ENCODE measurements at regions not wholly inside any gene's neighbourhood (a gene's known extent, or its start where the extent isn't known, plus 50 kb on each side); places are given as distances from the start of the nearest gene placed in this dataset.
"Not testable (repeated sequence)": the region's sequence is repeated elsewhere in the genome, so short reads cannot be mapped to it uniquely, and the experiment has no call there.

DNA sequence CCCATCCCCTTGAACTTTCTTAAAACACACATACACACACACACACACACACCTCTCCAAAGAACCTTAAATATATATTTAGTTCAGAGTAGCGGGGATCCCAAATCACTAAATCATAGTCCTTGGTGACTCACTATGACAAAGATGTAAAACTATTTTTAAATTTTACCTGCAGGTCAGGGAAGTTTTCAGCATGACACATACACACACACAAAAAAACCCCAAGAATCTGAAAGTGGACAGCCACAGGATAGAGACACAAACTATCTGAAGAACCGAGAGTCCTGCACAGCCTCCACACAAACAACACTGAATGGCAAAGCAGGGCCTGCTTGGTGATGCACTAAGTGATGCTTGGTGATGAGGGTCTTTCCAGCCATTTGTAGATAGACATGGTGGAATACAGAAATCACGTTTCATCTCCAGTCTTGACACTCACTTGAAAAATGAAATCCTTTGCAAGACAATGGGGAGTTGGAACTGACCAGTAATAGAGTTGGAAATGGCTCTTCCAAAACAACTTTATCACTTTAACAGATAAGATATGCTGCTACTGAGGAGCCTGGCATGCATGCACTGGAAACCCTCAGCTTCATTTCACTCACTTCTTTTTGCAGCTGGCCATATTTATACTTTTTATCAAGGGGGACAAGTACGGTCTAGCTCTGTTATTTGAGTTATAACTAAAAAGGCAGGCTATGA, 307.3 kb downstream of the RAPGEF2 start:
- DNase-seq (ENCODE audit: low spot score) = no peak

DNA sequence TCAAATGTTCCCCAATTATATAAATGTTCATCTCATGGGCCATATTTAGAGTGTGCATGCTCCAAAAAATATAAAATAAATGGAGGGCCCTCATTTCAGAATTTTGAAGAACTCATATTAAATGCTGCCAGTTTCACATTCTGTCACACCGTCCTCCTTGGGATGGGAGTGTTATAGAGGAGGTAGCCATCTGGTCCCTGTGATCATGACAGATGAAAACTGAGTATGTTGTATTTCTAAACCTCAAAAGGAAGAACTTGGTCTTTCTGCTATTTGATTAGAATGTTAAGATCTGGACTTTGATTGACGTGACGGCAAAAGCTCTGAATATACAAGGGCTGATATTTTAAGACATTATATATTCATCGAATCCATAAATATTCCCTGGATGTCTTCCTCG, 308.0 kb downstream of the RAPGEF2 start:
- no peak for DNase-seq (ENCODE audit: low spot score)

GRCh38 chr4:159413306-159413943, 310.5 kb downstream of the RAPGEF2 start:
- no peak for DNase-seq (ENCODE audit: low spot score)

DNA sequence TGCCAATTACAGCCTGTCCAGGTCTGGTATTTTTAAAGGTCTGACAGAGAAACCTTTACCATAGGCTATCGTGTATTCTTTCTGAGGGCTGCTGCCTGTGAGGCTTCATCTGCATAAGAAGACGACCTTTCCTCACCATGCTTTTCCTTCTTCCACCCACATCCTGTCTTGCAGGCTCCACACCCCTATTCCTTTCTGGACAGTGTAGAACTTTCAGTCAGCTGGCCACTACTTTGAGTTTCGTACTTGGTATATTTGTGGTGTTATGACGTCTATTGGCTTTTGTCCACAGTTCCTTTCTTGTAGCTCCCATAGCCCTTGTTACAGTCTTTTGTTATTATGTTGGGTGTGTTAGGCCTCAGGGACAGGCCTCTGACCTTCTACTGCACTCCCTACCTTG, 311.4 kb downstream of the RAPGEF2 start:
- DNase-seq (ENCODE audit: low spot score) = no peak

GRCh38 chr4:159416073-159416472, 313.2 kb downstream of the RAPGEF2 start:
- DNase-seq (ENCODE audit: low spot score) = no peak

DNA sequence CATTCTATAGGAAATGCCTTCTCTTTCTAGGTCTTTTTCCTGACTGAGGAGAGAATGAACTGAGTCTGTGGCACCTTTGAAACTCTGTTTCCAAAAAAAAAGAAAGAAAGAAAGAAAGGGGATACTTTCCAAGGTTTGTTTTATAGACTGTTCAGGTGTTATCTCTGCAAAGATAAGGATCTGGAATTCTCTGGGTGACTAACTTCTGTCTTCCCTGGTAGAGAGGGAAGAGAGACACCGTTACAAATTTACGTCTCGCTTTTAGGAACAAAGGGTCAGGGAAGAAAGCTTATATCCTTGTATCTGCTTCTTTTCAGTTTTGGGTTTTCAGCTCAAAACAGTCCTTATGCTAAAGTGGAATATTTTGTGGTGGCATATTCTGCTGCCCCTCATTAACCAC, 314.1 kb downstream of the RAPGEF2 start:
- no peak for DNase-seq (ENCODE audit: low spot score)

DNA sequence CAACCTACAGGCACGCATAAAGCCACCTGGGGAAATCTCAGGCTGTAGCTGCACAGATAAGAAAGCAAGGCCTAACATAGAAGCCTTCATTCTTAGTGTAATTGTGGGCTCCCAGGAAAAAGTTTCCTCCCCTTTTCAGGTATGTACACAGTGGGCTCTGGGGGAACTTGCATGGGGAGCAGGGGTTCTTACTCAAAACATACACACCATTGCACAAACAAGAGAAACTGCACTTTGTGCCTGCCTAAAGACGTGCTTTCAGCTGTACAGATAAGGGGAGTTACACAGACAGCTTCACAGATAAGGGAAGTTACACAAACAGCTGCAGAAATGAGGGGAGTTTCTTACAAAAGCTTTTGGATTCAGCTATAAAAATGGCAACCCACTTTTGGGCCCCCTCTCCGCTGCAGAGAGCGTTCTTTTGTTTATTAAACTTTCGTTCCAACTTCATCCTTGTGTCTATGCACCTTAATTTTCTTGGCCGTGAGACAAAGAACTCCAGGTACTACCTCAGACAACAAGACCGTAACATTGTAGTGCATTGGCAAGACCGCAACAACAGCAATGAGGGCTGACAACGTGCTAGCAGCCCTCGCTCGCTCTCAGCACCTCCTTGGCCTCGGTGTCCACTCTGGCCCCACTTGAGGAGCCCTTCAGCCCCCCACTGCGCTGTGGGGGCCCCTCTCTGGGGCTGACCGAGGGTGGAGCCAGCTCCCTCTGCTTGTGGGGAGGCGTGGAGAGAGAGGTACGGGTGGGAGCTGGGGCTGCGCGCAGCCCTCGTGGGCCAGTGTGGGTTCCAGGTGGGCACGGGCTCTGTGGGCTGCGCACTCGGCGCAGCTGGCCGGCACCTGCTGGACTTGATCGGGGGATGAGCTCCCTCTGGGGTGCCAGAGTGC, 317.5 kb downstream of the RAPGEF2 start:
- no peak for DNase-seq (ENCODE audit: low spot score)

GRCh38 chr4:159421058-159421419, 318.2 kb downstream of the RAPGEF2 start:
- DNase-seq (ENCODE audit: low spot score) = not testable (repeated sequence)

- no peak for DNase-seq (ENCODE audit: low spot score)
These were observed 319.1 kb downstream of the RAPGEF2 start for GRCh38 chr4:159422019-159422418.

GRCh38 chr4:159422626-159423025, 319.7 kb downstream of the RAPGEF2 start:
- no peak for DNase-seq (ENCODE audit: low spot score)

GRCh38 chr4:159425737-159426305, 322.9 kb downstream of the RAPGEF2 start:
- DNase-seq (ENCODE audit: low spot score) = no peak

DNA sequence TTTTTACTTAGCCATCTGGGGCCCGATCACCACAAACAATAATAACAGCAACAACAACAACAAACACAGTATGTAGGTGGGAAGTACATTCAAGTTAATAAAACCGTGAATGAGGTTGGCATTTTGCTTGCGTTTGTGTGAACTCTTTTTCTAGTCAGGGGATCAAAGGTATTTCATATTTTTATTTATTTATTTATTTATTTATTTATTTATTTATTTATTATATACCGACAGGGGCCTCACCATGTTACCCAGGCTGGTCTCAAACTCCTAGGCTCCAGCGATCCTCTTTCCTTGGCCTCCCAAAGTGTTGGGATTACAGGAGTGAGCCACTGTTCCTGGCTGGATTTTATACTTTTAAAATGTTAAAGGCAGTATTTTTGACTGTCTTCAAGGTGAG, 325.4 kb downstream of the RAPGEF2 start:
- no peak for DNase-seq (ENCODE audit: low spot score)

- DNase-seq (ENCODE audit: low spot score) = no peak
These were observed 326.3 kb downstream of the RAPGEF2 start for GRCh38 chr4:159428975-159429692.

- DNase-seq (ENCODE audit: low spot score) = no peak
These were observed 326.8 kb downstream of the RAPGEF2 start for GRCh38 chr4:159429693-159430035.

DNA sequence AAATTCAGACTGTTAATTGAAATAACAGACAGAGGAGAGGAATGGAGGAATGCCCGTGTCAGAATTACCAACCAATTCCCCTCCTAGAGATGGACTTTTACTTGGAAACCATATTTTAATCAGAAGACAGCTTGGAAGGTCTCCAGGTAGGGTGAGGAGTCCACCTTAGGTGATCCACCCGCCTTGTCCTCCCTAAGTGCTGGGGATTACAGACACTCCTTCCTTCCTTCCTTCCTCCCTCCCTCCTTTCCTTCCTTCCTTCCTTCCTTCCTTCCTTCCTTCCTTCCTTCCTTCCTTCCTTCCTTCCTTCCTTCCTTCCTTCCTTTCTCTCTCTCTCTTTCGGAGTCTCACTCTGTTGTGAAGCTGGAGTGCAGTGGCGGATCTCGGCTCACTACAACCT, 328.0 kb downstream of the RAPGEF2 start:
- DNase-seq (ENCODE audit: low spot score) = no peak

- no peak for DNase-seq (ENCODE audit: low spot score)
These were observed 329.6 kb downstream of the RAPGEF2 start for GRCh38 chr4:159432436-159432835.

GRCh38 chr4:159433337-159433736, 330.5 kb downstream of the RAPGEF2 start:
- no peak for DNase-seq (ENCODE audit: low spot score)

GRCh38 chr4:159434114-159434870, 331.4 kb downstream of the RAPGEF2 start:
- peak; percentile 33 for DNase-seq (ENCODE audit: low spot score)

- DNase-seq (ENCODE audit: low spot score) = no peak
These were observed 332.0 kb downstream of the RAPGEF2 start for GRCh38 chr4:159434871-159435241.

DNA sequence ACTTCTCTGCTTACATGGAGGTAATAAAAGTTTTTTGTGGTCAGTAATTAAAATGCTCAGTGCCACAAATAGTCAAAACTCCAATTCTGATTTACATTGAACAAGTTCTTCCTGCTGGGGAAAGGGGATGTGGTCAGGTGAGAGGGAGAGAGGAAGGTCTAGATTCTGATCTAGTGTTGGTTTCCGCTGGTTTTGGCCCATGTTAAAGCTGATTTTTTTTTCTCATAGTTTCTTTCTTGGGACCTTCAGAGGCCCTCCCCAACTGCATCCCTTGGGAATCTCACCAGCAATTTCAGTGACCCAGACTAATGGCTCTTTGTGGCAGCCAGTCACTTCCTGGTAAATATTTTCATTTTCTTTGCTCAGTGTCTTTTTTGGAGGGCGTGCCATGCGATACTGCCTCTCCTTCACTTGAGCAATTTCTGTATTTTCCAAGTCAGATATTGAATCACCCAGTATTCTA, 332.7 kb downstream of the RAPGEF2 start:
- peak; percentile 49 for DNase-seq (ENCODE audit: low spot score)

- no peak for DNase-seq (ENCODE audit: low spot score)
These were observed 341.1 kb downstream of the RAPGEF2 start for GRCh38 chr4:159443975-159444374.

Data from hepatic stellate cell (primary cell).